ENCODE measurements at regions not wholly inside any gene's neighbourhood (a gene's known extent, or its start where the extent isn't known, plus 50 kb on each side); places are given as distances from the start of the nearest gene placed in this dataset.

DNA sequence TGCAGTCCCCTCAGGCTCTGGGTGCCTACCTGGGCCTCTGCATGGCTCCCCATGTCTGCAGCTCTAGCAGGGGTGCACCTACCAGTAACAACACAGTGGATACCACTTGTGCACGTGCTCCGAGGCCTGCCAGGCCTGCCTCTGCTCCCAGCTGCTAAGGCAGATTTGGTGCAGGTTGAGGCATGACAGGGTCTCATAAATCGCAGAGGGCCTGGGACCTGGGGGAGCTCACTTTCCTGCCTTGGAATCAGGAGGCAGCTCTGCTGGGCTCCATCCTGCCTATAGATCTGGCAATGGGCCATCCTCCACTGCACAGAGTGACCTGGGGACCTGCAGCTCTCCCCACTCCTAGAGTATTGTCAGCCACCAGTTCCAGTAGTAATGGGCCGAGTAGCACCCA lies 121.9 kb upstream of the CXCL14 start:
- Histone ChIP-seq H3K79me2 (ENCODE audit: control insufficient read depth, insufficient read depth, low read length, unreplicated experiment) (no peaks in the 10 kb centered on the region), H3K4me1 (ENCODE audit: control insufficient read depth, insufficient read depth, low read length, unreplicated experiment) (no peaks in the 10 kb centered on the region), H3K4me3 (ENCODE audit: low read depth, low read length) (no peak overlapping the region), H3K27ac (ENCODE audit: low read depth, low read length) (no peak overlapping the region), H3K27me3 (ENCODE audit: insufficient read depth, low read length) (peaks cover 40% of the 10 kb centered on the region), H3K36me3 (ENCODE audit: insufficient read depth, low read length) (no peaks in the 10 kb centered on the region), H2AFZ (ENCODE audit: low read length, unreplicated experiment) (no peak overlapping the region)

- Histone ChIP-seq H3K79me2 (ENCODE audit: control insufficient read depth, insufficient read depth, low read length, unreplicated experiment) (no peaks in the 10 kb centered on the region), H3K36me3 (ENCODE audit: insufficient read depth, low read length) (no peaks in the 10 kb centered on the region), H3K27me3 (ENCODE audit: insufficient read depth, low read length) (peaks cover 61% of the 10 kb centered on the region), H3K4me3 (ENCODE audit: low read depth, low read length) (no peak overlapping the region), H3K27ac (ENCODE audit: low read depth, low read length) (no peak overlapping the region), H3K4me1 (ENCODE audit: control insufficient read depth, insufficient read depth, low read length, unreplicated experiment) (no peaks in the 10 kb centered on the region), H2AFZ (ENCODE audit: low read length, unreplicated experiment) (no peak overlapping the region)
Observed at GRCh38 chr5:135697959-135698345, 119.2 kb upstream of the CXCL14 start.

GRCh38 chr5:135697251-135697958 lies 118.6 kb upstream of the CXCL14 start:
- H3K36me3 ChIP-seq (ENCODE audit: insufficient read depth, low read length): no peaks in the 10 kb centered on the region
- H2AFZ ChIP-seq (ENCODE audit: low read length, unreplicated experiment): no peak overlapping the region
- no peaks in the 10 kb centered on the region for H3K4me1 ChIP-seq (ENCODE audit: control insufficient read depth, insufficient read depth, low read length, unreplicated experiment)
- peaks cover 67% of the 10 kb centered on the region for H3K27me3 ChIP-seq (ENCODE audit: insufficient read depth, low read length)
- H3K4me3 ChIP-seq (ENCODE audit: low read depth, low read length): no peak overlapping the region
- H3K27ac ChIP-seq (ENCODE audit: low read depth, low read length): no peak overlapping the region
- H3K79me2 ChIP-seq (ENCODE audit: control insufficient read depth, insufficient read depth, low read length, unreplicated experiment): no peaks in the 10 kb centered on the region

DNA sequence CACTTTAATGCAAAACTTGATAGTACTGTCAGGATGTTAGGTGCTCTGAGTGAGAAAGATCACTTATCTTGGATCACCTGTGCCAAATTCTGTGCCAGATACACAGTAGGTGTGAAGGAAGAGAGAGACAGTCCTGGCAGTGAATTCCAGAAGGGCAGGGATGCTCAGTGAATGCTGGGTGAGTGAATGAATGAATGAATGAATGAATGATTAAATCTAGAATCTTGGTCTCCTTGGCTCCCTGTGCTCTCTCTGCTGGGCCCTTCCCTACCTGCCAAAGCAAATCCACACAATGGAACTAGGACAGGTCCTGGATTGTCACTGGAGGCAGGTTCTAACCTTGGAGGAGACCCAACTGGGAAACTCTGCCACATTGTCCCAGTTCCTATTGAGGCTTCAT lies 117.5 kb upstream of the CXCL14 start:
- H3K36me3 ChIP-seq (ENCODE audit: insufficient read depth, low read length): no peaks in the 10 kb centered on the region
- H3K27ac ChIP-seq (ENCODE audit: low read depth, low read length): no peak overlapping the region

GRCh38 chr5:135695656-135696313 lies 117.0 kb upstream of the CXCL14 start:
- Histone ChIP-seq H3K4me3 (ENCODE audit: low read depth, low read length) (no peak overlapping the region), H2AFZ (ENCODE audit: low read length, unreplicated experiment) (no peak overlapping the region), H3K27ac (ENCODE audit: low read depth, low read length) (no peak overlapping the region), H3K4me1 (ENCODE audit: control insufficient read depth, insufficient read depth, low read length, unreplicated experiment) (no peaks in the 10 kb centered on the region), H3K36me3 (ENCODE audit: insufficient read depth, low read length) (no peaks in the 10 kb centered on the region), H3K27me3 (ENCODE audit: insufficient read depth, low read length) (peaks cover 75% of the 10 kb centered on the region), H3K79me2 (ENCODE audit: control insufficient read depth, insufficient read depth, low read length, unreplicated experiment) (no peaks in the 10 kb centered on the region)

More for the DNA sequence above, 117.5 kb upstream of the CXCL14 start:
- Histone ChIP-seq H3K4me3 (ENCODE audit: low read depth, low read length) (no peak overlapping the region), H3K79me2 (ENCODE audit: control insufficient read depth, insufficient read depth, low read length, unreplicated experiment) (no peaks in the 10 kb centered on the region), H2AFZ (ENCODE audit: low read length, unreplicated experiment) (no peak overlapping the region), H3K27me3 (ENCODE audit: insufficient read depth, low read length) (peaks cover 70% of the 10 kb centered on the region), H3K4me1 (ENCODE audit: control insufficient read depth, insufficient read depth, low read length, unreplicated experiment) (no peaks in the 10 kb centered on the region)

GRCh38 chr5:135694906-135695305 lies 116.1 kb upstream of the CXCL14 start:
- Histone ChIP-seq H3K4me3 (ENCODE audit: low read depth, low read length) (no peak overlapping the region), H3K27ac (ENCODE audit: low read depth, low read length) (no peak overlapping the region), H2AFZ (ENCODE audit: low read length, unreplicated experiment) (no peak overlapping the region), H3K27me3 (ENCODE audit: insufficient read depth, low read length) (peaks cover 84% of the 10 kb centered on the region), H3K36me3 (ENCODE audit: insufficient read depth, low read length) (no peaks in the 10 kb centered on the region), H3K4me1 (ENCODE audit: control insufficient read depth, insufficient read depth, low read length, unreplicated experiment) (no peaks in the 10 kb centered on the region), H3K79me2 (ENCODE audit: control insufficient read depth, insufficient read depth, low read length, unreplicated experiment) (no peaks in the 10 kb centered on the region)

- no peak overlapping the region for H3K4me3 ChIP-seq (ENCODE audit: low read depth, low read length)
Observed at GRCh38 chr5:135694012-135694411, 115.2 kb upstream of the CXCL14 start.

GRCh38 chr5:135693371-135693955 lies 114.7 kb upstream of the CXCL14 start:
- H3K27me3 ChIP-seq (ENCODE audit: insufficient read depth, low read length): peaks cover 89% of the 10 kb centered on the region
- no peaks in the 10 kb centered on the region for H3K36me3 ChIP-seq (ENCODE audit: insufficient read depth, low read length)
- no peak overlapping the region for H2AFZ ChIP-seq (ENCODE audit: low read length, unreplicated experiment)
- no peaks in the 10 kb centered on the region for H3K79me2 ChIP-seq (ENCODE audit: control insufficient read depth, insufficient read depth, low read length, unreplicated experiment)
- H3K4me3 ChIP-seq (ENCODE audit: low read depth, low read length): no peak overlapping the region
- no peak overlapping the region for H3K27ac ChIP-seq (ENCODE audit: low read depth, low read length)
- H3K4me1 ChIP-seq (ENCODE audit: control insufficient read depth, insufficient read depth, low read length, unreplicated experiment): no peaks in the 10 kb centered on the region

More at GRCh38 chr5:135694012-135694411, 115.2 kb upstream of the CXCL14 start:
- H2AFZ ChIP-seq (ENCODE audit: low read length, unreplicated experiment): no peak overlapping the region
- H3K4me1 ChIP-seq (ENCODE audit: control insufficient read depth, insufficient read depth, low read length, unreplicated experiment): no peaks in the 10 kb centered on the region
- H3K79me2 ChIP-seq (ENCODE audit: control insufficient read depth, insufficient read depth, low read length, unreplicated experiment): no peaks in the 10 kb centered on the region
- H3K27ac ChIP-seq (ENCODE audit: low read depth, low read length): no peak overlapping the region
- H3K27me3 ChIP-seq (ENCODE audit: insufficient read depth, low read length): peaks cover 89% of the 10 kb centered on the region
- H3K36me3 ChIP-seq (ENCODE audit: insufficient read depth, low read length): no peaks in the 10 kb centered on the region

DNA sequence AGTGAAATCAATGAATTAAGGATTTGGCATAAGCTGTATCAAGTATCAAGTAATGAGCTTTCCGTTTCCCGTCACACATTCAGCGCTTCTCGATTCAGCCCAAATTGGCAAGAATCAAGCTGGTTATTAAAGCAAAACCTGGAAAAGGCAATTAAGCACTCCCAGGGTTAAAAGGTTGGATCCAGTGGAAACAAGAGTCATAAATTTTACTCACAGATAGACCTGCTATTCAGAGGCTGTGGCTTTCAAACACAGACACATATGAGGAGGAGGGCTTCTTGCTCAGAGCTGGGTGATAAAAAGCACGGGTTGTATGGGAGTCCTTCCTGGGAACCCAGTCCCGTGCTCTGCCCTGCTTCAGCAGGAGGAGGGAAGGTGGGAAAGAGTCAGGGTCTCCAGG lies 112.3 kb upstream of the CXCL14 start:
- no peak overlapping the region for H2AFZ ChIP-seq (ENCODE audit: low read length, unreplicated experiment)
- no peak overlapping the region for H3K27ac ChIP-seq (ENCODE audit: low read depth, low read length)
- H3K27me3 ChIP-seq (ENCODE audit: insufficient read depth, low read length): peaks cover 88% of the 10 kb centered on the region
- no peak overlapping the region for H3K4me3 ChIP-seq (ENCODE audit: low read depth, low read length)
- H3K36me3 ChIP-seq (ENCODE audit: insufficient read depth, low read length): no peaks in the 10 kb centered on the region
- H3K4me1 ChIP-seq (ENCODE audit: control insufficient read depth, insufficient read depth, low read length, unreplicated experiment): no peaks in the 10 kb centered on the region
- H3K79me2 ChIP-seq (ENCODE audit: control insufficient read depth, insufficient read depth, low read length, unreplicated experiment): no peaks in the 10 kb centered on the region

- H3K4me3 ChIP-seq (ENCODE audit: low read depth, low read length): no peak overlapping the region
- H3K4me1 ChIP-seq (ENCODE audit: control insufficient read depth, insufficient read depth, low read length, unreplicated experiment): no peaks in the 10 kb centered on the region
- no peak overlapping the region for H3K27ac ChIP-seq (ENCODE audit: low read depth, low read length)
- H3K79me2 ChIP-seq (ENCODE audit: control insufficient read depth, insufficient read depth, low read length, unreplicated experiment): no peaks in the 10 kb centered on the region
- no peaks in the 10 kb centered on the region for H3K36me3 ChIP-seq (ENCODE audit: insufficient read depth, low read length)
- H3K27me3 ChIP-seq (ENCODE audit: insufficient read depth, low read length): peaks cover 87% of the 10 kb centered on the region
- no peak overlapping the region for H2AFZ ChIP-seq (ENCODE audit: low read length, unreplicated experiment)
Observed at GRCh38 chr5:135690466-135690865, 111.7 kb upstream of the CXCL14 start.

DNA sequence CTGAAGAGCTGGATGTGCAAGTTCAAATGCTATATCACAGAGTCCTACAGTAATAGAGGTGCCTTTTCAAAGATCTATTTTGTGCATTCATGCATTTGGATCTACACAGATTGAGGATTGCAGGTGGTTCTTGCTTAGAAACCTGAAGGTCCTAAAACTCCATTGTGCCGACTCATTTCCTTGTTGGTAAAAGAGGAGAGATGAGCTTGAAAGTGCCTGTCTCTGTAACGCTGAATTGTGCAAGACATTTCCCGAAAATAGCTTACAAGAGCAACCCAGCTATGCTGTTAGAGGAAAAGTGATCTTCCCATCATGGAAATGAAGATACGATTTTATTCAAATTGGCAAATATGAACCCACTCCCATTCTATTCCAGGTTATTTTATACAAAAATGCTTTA lies 110.7 kb upstream of the CXCL14 start:
- H3K36me3 ChIP-seq (ENCODE audit: insufficient read depth, low read length): no peaks in the 10 kb centered on the region
- no peaks in the 10 kb centered on the region for H3K79me2 ChIP-seq (ENCODE audit: control insufficient read depth, insufficient read depth, low read length, unreplicated experiment)
- no peaks in the 10 kb centered on the region for H3K4me1 ChIP-seq (ENCODE audit: control insufficient read depth, insufficient read depth, low read length, unreplicated experiment)
- peaks cover 83% of the 10 kb centered on the region for H3K27me3 ChIP-seq (ENCODE audit: insufficient read depth, low read length)
- no peak overlapping the region for H3K27ac ChIP-seq (ENCODE audit: low read depth, low read length)
- H2AFZ ChIP-seq (ENCODE audit: low read length, unreplicated experiment): no peak overlapping the region
- no peak overlapping the region for H3K4me3 ChIP-seq (ENCODE audit: low read depth, low read length)

Data from ACC112 (cell line).